DOHH2 (cell line): ENCODE measurements at regions not wholly inside any gene's neighbourhood (a gene's known extent, or its start where the extent isn't known, plus 50 kb on each side); places are given as distances from the start of the nearest gene placed in this dataset.

Experiments
- H3F3A ChIP-seq: fragments of 200-600 bp; sonication (generic), shearing (Covaris generic); 2 replicates; pipeline ENCODE4 v1.6.0; 2016; ENCODE audit warnings: antibody characterized with exemption, mild to moderate bottlenecking; ENCODE audit not compliant: control insufficient read depth, insufficient read depth
- H3K27ac ChIP-seq: fragments of 200-600 bp; sonication (generic); 2 replicates; pipeline ENCODE4 v1.5.1; 2014; ENCODE audit warnings: low read depth, mild to moderate bottlenecking, low read length, moderate library complexity
- H3K27me3 ChIP-seq: fragments of 200-600 bp; sonication (generic); 2 replicates; pipeline ENCODE4 v1.6.1; 2014; ENCODE audit warnings: mild to moderate bottlenecking, low read length, mixed read lengths; ENCODE audit not compliant: control insufficient read depth
- H3K36me3 ChIP-seq: fragments of 200-600 bp; sonication (generic); 2 replicates; pipeline ENCODE4 v1.6.1; 2014; ENCODE audit warnings: mild to moderate bottlenecking, low read length, moderate library complexity, mixed read lengths; ENCODE audit not compliant: control insufficient read depth
- H3K4me1 ChIP-seq: fragments of 200-600 bp; sonication (generic); 2 replicates; pipeline ENCODE4 v1.6.1; 2014; ENCODE audit warnings: mild to moderate bottlenecking, low read length, mixed read lengths; ENCODE audit not compliant: control insufficient read depth
- H3K4me2 ChIP-seq: fragments of 200-600 bp; sonication (generic); 2 replicates; pipeline ENCODE4 v1.6.0; 2014; ENCODE audit warnings: mild to moderate bottlenecking, low read length, moderate library complexity
- H3K4me3 ChIP-seq: fragments of 200-600 bp; sonication (generic); 2 replicates; pipeline ENCODE4 v1.5.1; 2014; ENCODE audit warnings: mild to moderate bottlenecking, low read length, mixed read lengths
- H3K79me2 ChIP-seq: fragments of 200-600 bp; sonication (generic); 2 replicates; pipeline ENCODE4 v1.6.1; 2014; ENCODE audit warnings: mild to moderate bottlenecking, low read length, mixed read lengths; ENCODE audit not compliant: control insufficient read depth
- H3K9me2 ChIP-seq: fragments of 200-600 bp; sonication (generic); replicated peaks from 2 replicates; pipeline ENCODE4 v1.6.1; 2014; ENCODE audit warnings: mild to moderate bottlenecking, low read length, mixed read lengths; ENCODE audit not compliant: control insufficient read depth
- H3K9me3 ChIP-seq: fragments of 200-600 bp; sonication (generic); 2 replicates; pipeline ENCODE4 v1.6.1; 2014; ENCODE audit warnings: antibody characterized with exemption, low read length, mixed read lengths; ENCODE audit not compliant: control insufficient read depth, insufficient read depth
- H4K20me1 ChIP-seq: fragments of 200-600 bp; sonication (generic); 2 replicates; pipeline ENCODE4 v1.6.0; 2014; ENCODE audit warnings: low read depth, mild to moderate bottlenecking, antibody characterized with exemption, low read length, moderate library complexity; ENCODE audit not compliant: control insufficient read depth, insufficient read depth
- CTCF ChIP-seq: fragments of 200-600 bp; sonication (generic); IDR thresholded peaks from one replicate; pipeline ENCODE4 v1.5.1; 2014; ENCODE audit warnings: antibody characterized with exemption, mild to moderate bottlenecking, low read depth, low read length; ENCODE audit not compliant: poor library complexity, severe bottlenecking
- EZH2phosphoT487 ChIP-seq: fragments of 200-600 bp; sonication (generic); IDR thresholded peaks from 2 replicates; pipeline ENCODE4 v1.6.1; 2017; ENCODE audit warnings: borderline replicate concordance, mild to moderate bottlenecking, antibody characterized with exemption, low read length, moderate library complexity, mixed read lengths

- H3K4me1 ChIP-seq, result no peaks in the 10 kb centered on the region
- no peak for TF ChIP-seq EZH2phosphoT487
- no peak for TF ChIP-seq CTCF
Observed at GRCh38 chr2:16063955-16064633, 123.7 kb downstream of the MYCN start.

DNA sequence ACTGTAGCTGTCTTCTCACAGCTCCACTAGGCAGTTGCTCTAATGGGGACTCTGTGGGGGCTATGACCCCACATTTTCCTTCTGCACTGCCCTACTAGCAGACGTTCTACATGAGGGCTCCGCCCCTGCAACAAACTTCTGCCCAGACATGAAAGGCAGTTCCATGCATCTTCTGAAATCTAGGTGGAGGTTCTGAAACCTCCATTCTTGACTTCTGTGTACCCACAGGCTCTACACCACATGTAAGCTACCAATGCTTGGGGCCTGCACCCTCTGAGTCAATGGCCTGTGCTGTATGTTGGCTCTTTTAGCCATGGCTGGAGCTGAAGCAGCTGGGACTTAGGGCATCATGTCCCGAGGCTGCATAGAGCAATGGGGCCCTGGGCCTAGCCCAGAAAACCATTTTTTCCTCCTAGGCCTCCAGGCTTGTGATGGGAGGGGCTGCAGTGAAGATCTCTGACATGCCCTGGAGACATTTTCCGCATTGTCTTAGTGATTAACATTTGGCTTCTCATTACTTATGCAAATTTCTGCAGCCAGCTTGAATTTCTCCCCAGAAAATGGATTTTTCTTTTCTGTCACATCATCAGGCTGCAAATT is 123.0 kb downstream of the MYCN start:
- no peaks in the 10 kb centered on the region for H3F3A ChIP-seq
- no peak overlapping the region for H3K4me3 ChIP-seq
- peaks cover 11% of the 10 kb centered on the region for H3K9me3 ChIP-seq
- H3K36me3 ChIP-seq, result no peaks in the 10 kb centered on the region
- no peaks in the 10 kb centered on the region for H3K27me3 ChIP-seq
- no peak overlapping the region for H3K27ac ChIP-seq
- H4K20me1 ChIP-seq, result no peaks in the 10 kb centered on the region
- H3K9me2 ChIP-seq, result no peaks in the 10 kb centered on the region
- H3K4me2 ChIP-seq, result no peak overlapping the region
- no peaks in the 10 kb centered on the region for H3K4me1 ChIP-seq
- H3K79me2 ChIP-seq, result no peaks in the 10 kb centered on the region
- TF ChIP-seq CTCF (no peak), EZH2phosphoT487 (no peak)

More at GRCh38 chr2:16063955-16064633, 123.7 kb downstream of the MYCN start:
- no peak overlapping the region for H3K4me3 ChIP-seq
- H3K9me3 ChIP-seq, result peaks cover 11% of the 10 kb centered on the region
- H3F3A ChIP-seq, result no peaks in the 10 kb centered on the region
- no peaks in the 10 kb centered on the region for H3K36me3 ChIP-seq
- no peak overlapping the region for H3K27ac ChIP-seq
- H3K4me2 ChIP-seq, result no peak overlapping the region
- no peaks in the 10 kb centered on the region for H3K79me2 ChIP-seq
- H3K27me3 ChIP-seq, result no peaks in the 10 kb centered on the region
- no peaks in the 10 kb centered on the region for H3K9me2 ChIP-seq
- no peaks in the 10 kb centered on the region for H4K20me1 ChIP-seq

DNA sequence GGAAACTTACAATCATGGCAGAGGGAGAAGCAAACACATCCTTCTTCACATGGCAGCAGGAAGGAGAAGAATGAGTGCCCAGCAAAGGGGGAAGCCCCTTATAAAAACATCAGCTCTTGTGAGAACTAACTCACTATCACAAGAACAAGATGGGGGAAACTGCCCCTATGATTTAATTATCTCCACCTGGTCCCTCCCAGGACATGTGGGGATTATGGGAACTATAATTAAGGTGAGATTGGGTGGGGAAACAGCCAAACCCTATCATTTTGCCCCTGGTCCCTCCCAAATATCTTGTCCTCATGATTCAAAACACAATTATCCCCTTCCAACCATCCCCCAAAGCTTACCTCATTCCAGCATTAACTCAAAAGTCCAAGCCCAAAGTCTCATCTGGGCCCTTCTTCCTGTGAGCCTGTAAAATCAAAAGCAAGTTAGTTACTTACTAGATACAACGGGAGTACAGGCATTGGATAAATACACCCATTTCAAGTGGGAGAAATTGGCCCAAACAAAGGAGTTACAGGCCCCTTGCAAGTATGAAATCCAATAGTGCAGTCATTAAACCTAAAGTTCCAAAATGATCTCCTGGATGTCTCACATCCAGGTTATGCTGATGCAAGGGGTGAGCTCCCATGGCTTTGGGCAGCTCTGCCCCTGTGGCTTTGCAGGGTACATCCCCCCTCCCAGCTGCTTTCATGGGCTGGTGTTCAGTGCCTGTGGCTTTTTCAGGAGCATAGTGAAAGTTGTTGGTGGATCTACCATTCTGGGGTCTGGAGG is 122.3 kb downstream of the MYCN start:
- Histone ChIP-seq H3K36me3 (no peaks in the 10 kb centered on the region), H4K20me1 (no peaks in the 10 kb centered on the region), H3K79me2 (no peaks in the 10 kb centered on the region), H3K27me3 (no peaks in the 10 kb centered on the region), H3K4me2 (no peak overlapping the region), H3K4me3 (no peak overlapping the region), H3K9me3 (peaks cover 11% of the 10 kb centered on the region), H3F3A (no peaks in the 10 kb centered on the region), H3K27ac (no peak overlapping the region), H3K4me1 (no peaks in the 10 kb centered on the region), H3K9me2 (no peaks in the 10 kb centered on the region)
- no peak for TF ChIP-seq CTCF
- no peak for TF ChIP-seq EZH2phosphoT487
